ENCODE measurements at regions not wholly inside any gene's neighbourhood (a gene's known extent, or its start where the extent isn't known, plus 50 kb on each side); places are given as distances from the start of the nearest gene placed in this dataset.

GRCh38 chr1:60280256-60280655 is 206.7 kb upstream of the C1orf87 start:
- no peak for TF ChIP-seq CTCF (IDR thresholded peaks at IDR 0.05)
- no peak for TF ChIP-seq POLR2A (IDR thresholded peaks at IDR 0.05)

Measured in breast epithelium (tissue), 3 donors.